HL-60/S4 treated with retinoic acid at 250 ng/mL for 4 days and 3 days (cell line): ENCODE measurements at regions not wholly inside any gene's neighbourhood (a gene's known extent, or its start where the extent isn't known, plus 50 kb on each side); places are given as distances from the start of the nearest gene placed in this dataset.
"Not testable (repeated sequence)": the region's sequence is repeated elsewhere in the genome, so short reads cannot be mapped to it uniquely, and the experiment has no call there.

ENCODE experiments used
- in situ Hi-C: fragments of 300-500 bp; cut with MboI; formaldehyde crosslinking; loops from 2 replicates; pipeline ENCODE4 v1.7.0; 2022; ENCODE audit warnings: low sequenced_read_pairs

DNA sequence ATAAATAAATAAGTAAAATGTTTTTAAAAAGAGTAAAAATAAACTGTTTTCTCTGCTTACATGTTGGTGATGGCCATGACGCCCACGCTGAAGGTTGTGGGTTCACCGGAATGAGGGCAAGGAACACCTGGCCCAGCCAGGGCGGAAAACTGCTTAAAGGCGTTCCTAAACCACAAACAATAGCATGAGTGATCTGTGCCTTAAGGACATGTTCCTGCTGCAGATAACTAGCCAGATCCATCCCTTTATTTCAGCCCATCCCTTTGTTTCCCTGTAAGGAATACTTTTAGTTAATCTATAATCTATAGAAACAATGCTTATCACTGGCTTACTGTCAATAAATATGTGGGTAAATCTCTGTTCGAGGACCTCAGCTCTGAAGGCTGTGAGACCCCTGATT lies 63.3 kb upstream of the CEP78 start:
- in situ Hi-C loops = not testable (repeated sequence)

GRCh38 chr9:78171651-78172050 lies 64.2 kb upstream of the CEP78 start:
- in situ Hi-C loops = no loop called here

GRCh38 chr9:78169125-78169524 lies 66.8 kb upstream of the CEP78 start:
- in situ Hi-C loops = no loop called here

DNA sequence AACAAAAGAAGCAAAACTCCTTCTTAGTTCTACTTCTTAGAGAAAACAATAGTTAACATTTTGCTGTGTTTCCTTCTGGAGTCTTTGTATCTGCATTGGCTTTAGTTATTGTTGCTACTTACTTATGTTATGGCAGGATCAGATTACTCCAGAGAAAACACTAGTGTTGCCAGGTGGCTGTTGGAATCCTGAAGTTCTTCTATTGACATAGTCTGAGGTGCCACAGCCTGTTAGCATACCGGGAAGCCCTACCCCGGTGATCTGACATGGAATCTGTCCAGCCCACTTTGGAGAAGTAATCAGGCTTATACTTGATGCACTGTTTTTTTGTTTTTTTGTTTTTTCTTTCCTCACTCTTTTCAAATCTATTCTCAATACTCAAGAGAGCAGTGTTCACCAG lies 68.5 kb upstream of the CEP78 start:
- in situ Hi-C loops = no loop called here

GRCh38 chr9:78163834-78164233 lies 72.0 kb upstream of the CEP78 start:
- in situ Hi-C loops = no loop called here

DNA sequence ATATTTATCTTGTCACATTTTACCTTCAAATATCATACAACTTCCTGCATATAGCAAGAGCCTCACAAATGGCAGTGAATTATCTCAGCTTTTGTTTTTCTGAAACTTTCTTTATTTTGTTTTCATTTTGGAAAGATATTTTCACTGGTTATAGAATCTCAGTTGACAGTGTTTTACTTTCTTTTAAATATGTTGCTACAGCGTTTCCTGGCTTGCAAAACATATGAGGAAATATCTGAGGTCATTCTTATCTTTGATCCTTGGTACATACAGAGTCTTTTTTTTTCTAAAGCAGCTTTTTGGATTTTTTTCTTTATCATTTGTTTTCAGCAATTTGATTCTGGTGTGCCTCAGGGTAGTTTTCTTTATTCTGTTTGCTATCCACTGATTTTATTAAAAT lies 77.6 kb upstream of the CEP78 start:
- in situ Hi-C loops = no loop called here

GRCh38 chr9:78150983-78151356 lies 84.9 kb upstream of the CEP78 start:
- in situ Hi-C loops = no loop called here

- in situ Hi-C loops = no loop called here
These were observed 85.4 kb upstream of the CEP78 start for GRCh38 chr9:78150312-78150982.

GRCh38 chr9:78149702-78150291 lies 86.1 kb upstream of the CEP78 start:
- in situ Hi-C loops = no loop called here

DNA sequence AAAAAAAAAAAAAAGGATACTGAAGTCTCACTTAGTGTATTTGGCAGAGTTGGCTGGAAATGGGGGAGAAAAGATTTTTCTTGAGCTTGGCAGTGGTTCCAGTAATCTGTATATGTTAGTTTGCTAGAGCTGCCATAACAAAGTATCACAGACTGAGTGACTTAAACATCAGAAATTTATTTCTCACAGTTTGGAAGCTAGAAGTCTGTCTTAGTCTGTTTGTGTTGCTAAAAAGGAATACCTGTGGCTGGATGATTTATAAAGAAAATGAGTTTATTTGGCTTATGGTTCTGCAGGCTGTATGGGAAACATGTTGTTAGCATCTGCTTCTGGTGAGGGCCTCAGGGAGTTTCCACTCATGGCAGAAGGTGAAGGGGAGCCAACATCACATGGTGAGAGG lies 89.6 kb upstream of the CEP78 start:
- in situ Hi-C loops = no loop called here

GRCh38 chr9:78144663-78145377 lies 91.1 kb upstream of the CEP78 start:
- in situ Hi-C loops = no loop called here

DNA sequence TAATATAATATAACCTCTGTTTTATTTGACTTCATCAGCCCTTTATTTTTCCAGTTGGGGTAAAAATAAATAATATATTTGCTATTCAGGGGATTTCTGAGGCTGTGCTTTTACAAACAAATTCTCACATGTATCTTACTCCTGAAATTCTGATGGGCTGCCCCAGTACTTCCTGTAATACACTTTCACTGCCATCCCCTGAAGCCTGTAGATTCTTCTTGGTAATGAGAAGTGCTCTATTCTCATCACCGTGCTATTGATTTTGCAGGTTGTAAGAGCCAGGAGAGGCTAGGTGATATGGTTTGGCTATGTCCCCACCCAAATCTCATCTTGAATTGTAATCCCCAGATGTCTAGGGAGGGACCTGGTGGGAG lies 91.9 kb upstream of the CEP78 start:
- in situ Hi-C loops = no loop called here

DNA sequence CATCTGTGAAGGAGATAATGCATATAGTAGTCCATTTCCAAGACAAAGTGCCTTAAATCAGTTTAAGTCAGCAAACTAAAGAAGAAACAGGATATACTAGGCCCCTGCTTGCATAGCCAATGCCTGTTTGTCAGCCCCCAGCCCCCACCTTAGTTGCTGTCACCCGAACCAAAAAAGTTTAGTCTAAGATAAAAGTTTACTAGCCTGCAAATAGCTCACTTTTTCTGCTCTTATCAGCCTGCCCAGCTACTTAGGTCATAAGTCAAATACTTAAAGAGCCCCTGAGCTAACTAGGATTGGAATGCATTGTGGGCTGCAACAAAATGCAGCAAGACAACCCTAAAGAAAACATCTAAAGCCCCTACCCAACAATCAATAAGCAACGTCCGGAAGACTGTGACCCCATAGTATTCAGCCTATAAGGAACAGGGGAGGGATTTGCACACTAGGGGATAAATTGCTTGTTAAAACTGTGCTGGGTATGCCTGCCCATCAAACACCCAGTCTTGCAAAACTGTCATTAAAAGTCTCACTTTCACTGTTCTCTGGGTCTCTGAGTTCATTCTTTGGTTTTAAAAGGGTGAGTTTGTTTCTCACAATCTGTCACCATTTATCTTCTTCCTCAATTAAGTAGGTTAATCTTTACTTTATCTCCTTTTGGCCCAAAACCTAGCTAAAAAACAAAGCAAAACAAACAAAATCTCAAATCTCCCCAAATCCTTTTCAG lies 92.4 kb upstream of the CEP78 start:
- in situ Hi-C loops = no loop called here

GRCh38 chr9:78142264-78142663 lies 93.6 kb upstream of the CEP78 start:
- in situ Hi-C loops = not testable (repeated sequence)

DNA sequence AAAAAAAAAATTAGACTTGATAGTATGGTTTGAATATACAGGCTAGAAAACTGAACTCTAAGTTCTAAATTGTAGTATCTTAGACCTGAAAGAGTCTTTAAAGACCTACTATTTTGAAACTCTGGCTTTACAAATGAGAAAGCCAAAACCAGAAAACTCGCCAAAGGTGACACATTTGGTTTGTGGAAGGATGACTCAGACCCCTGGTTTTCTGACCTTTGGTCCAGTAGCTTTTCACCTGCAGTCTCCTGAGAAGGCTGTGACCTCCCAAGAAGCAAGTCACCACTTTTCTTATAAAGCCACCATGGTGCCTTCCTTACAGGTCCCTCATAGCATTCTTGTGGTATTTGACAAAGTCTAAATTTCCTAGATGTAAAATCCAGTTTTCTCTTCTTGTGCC lies 102.1 kb upstream of the CEP78 start:
- in situ Hi-C loops = no loop called here

DNA sequence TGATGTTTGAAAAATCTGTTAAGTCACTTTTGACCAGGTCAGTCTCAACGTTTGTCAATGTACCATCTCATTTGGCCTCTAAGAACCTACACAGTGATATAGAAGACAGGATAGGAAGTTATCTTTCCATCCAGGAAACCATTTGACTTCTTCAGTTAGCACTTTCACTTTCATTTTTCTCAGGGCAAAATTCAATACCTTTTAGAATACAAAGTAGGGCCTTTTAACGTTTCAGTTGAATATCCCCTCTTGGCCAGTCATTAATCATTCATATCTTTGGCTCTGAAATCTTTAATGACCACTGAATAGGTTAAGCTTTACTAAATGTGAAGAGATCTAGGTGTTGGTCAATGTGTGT lies 101.1 kb upstream of the GNAQ start:
- in situ Hi-C loops = no loop called here

DNA sequence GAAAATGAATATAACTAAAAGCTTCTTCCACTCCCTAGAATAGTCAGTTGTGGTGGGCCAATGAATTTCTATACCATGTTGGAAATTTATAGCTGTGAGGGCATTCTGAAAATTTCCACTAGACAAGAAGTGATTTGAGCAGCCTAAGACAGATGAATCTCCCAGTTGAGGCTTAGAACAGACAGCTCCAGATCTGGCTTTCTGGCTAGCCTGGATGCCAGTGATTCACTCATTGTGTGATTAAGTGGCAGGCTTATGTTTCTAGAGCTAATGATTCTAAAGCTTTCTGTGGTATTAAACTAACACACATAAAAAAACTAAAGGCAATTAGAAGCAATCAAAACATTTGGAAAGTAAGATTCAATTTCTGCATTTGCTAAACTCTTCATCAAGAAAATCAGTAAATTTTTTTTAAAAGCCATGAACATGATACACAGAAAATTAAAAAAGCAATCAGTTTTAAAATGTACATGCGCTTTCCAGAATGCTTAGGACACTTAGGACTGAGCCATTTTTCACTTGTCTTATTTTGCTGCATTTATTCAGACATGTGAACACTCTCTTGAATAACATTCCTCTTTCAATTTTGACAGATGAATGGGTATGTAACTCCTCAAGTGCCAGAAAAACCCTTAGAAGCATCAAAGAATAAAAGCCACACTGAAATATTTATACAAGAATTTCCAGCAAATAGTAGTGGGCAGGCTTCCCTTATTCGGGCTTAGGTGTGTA lies 100.5 kb upstream of the GNAQ start:
- in situ Hi-C loops = no loop called here

- in situ Hi-C loops = no loop called here
These were observed 99.2 kb upstream of the GNAQ start for GRCh38 chr9:78130853-78131252.

DNA sequence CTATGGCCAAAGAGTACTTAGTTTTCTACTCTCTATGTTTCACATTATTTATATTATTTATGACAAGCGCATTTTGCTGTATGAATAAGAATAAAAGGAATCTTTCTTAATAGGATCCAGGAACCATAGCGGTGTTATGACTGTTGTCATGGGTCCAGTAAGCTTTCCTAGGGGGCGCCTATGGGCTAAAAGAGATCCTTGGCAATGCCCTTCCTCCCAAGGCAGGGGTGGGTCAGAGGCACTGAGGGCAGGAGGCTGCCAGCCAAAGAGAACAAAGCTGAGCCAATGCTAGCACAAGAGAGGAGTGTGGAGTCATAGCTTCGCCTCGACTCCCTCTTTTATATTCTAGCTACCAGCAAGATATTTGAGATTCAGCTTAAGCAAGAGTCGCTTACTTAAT lies 98.4 kb upstream of the GNAQ start:
- in situ Hi-C loops = no loop called here

- in situ Hi-C loops = loop anchor here (10.0 kb wide), 3 partner anchors 163 to 263 kb away; no protein-coding TSS in a partner anchor
These were observed 95.9 kb upstream of the GNAQ start for GRCh38 chr9:78127279-78128225.
